Liver (tissue), 8 donors: ENCODE measurements at regions not wholly inside any gene's neighbourhood (a gene's known extent, or its start where the extent isn't known, plus 50 kb on each side); places are given as distances from the start of the nearest gene placed in this dataset.

ENCODE experiments used
- DNase-seq: peaks from one replicate; pipeline ENCODE4 v3.0.0-alpha.2; 2017; ENCODE audit warnings: low spot score
- H3K27ac ChIP-seq, 2 donors: one replicate each; pipeline ENCODE4 v1.7.0; 2013; ENCODE audit warnings: inconsistent platforms in 2 of 2, low read length in 2 of 2, control low read depth in 1 of 2, low read depth in 1 of 2, mild to moderate bottlenecking in 1 of 2
- H3K27me3 ChIP-seq, 4 donors: one replicate each; pipeline versions ENCODE4 v1.6.1 to v1.7.0; 2013; ENCODE audit warnings: low read length in 3 of 4, inconsistent platforms in 1 of 4, mild to moderate bottlenecking in 1 of 4, moderate library complexity in 1 of 4; ENCODE audit not compliant: control insufficient read depth in 4 of 4, insufficient read depth in 4 of 4
- H3K36me3 ChIP-seq, 4 donors: one replicate each; pipeline versions ENCODE4 v1.6.1 to v1.7.0; 2013; ENCODE audit warnings: low read length in 3 of 4, mild to moderate bottlenecking in 3 of 4, low read depth in 1 of 4, moderate library complexity in 1 of 4; ENCODE audit not compliant: control insufficient read depth in 4 of 4, insufficient read depth in 3 of 4
- H3K4me1 ChIP-seq, 4 donors: one replicate each; pipeline versions ENCODE4 v1.6.1 to v1.7.0; 2013; ENCODE audit warnings: low read length in 3 of 4, mild to moderate bottlenecking in 3 of 4, moderate library complexity in 1 of 4; ENCODE audit not compliant: control insufficient read depth in 4 of 4, insufficient read depth in 4 of 4
- H3K4me3 ChIP-seq, 3 donors: one replicate each; pipeline versions ENCODE4 v1.6.1 to v1.7.0; 2013; ENCODE audit warnings: low read length in 3 of 3, control low read depth in 1 of 3, low read depth in 1 of 3, mild to moderate bottlenecking in 1 of 3
- H3K9ac ChIP-seq, 2 donors: one replicate each; pipeline ENCODE4 v1.7.0; 2013; ENCODE audit warnings: low read length in 2 of 2, mild to moderate bottlenecking in 2 of 2, moderate library complexity in 2 of 2, control low read depth in 1 of 2, low read depth in 1 of 2
- H3K9me3 ChIP-seq, 4 donors: one replicate each; pipeline versions ENCODE4 v1.6.1 to v1.7.0; 2013; ENCODE audit warnings: low read length in 3 of 4; ENCODE audit not compliant: control insufficient read depth in 4 of 4
- ATF3 ChIP-seq: IDR thresholded peaks from 2 replicates; pipeline ENCODE4 v1.6.1; 2016; ENCODE audit warnings: antibody characterized with exemption
- CTCF ChIP-seq: fragments of 150-350 bp; IDR thresholded peaks from 2 replicates; pipeline ENCODE4 v1.5.1; 2017; ENCODE audit warnings: improper control_type of control experiment, low read depth, low read length; ENCODE audit not compliant: missing input control
- EGR1 ChIP-seq, 2 donors: IDR thresholded peaks; 2 replicates each; pipeline ENCODE4 v1.6.1; 2016 to 2018; ENCODE audit warnings: antibody characterized with exemption in 2 of 2, low read depth in 2 of 2
- FOXA1 ChIP-seq: IDR thresholded peaks from 2 replicates; pipeline ENCODE4 v1.6.1; 2016; ENCODE audit warnings: antibody characterized with exemption
- FOXA2 ChIP-seq: IDR thresholded peaks from 2 replicates; pipeline ENCODE4 v1.6.1; 2016; ENCODE audit warnings: antibody characterized with exemption
- GABPA ChIP-seq, 2 donors: IDR thresholded peaks in 1 of 2; conservative IDR thresholded peaks in 1 of 2; 2 replicates each; pipeline ENCODE4 v1.6.1; 2016; ENCODE audit warnings: antibody characterized with exemption in 2 of 2, mild to moderate bottlenecking in 1 of 2, moderate library complexity in 1 of 2
- HNF4A ChIP-seq, 2 donors: conservative IDR thresholded peaks; 2 replicates each; pipeline ENCODE4 v1.6.1; 2016; ENCODE audit warnings: antibody characterized with exemption in 2 of 2, mild to moderate bottlenecking in 2 of 2
- HNF4G ChIP-seq: IDR thresholded peaks from 2 replicates; pipeline ENCODE4 v1.6.1; 2016; ENCODE audit warnings: antibody characterized with exemption
- JUND ChIP-seq, 2 donors: IDR thresholded peaks; 2 replicates each; pipeline ENCODE4 v1.6.1; 2016; ENCODE audit warnings: antibody characterized with exemption in 2 of 2
- MAX ChIP-seq: IDR thresholded peaks from 2 replicates; pipeline ENCODE4 v1.6.1; 2016; ENCODE audit warnings: antibody characterized with exemption
- NR2F2 ChIP-seq: IDR thresholded peaks from 2 replicates; pipeline ENCODE4 v1.6.1; 2016; ENCODE audit warnings: antibody characterized with exemption
- RAD21 ChIP-seq, 2 donors: IDR thresholded peaks; 2 replicates each; pipeline ENCODE4 v1.6.1; 2016; ENCODE audit warnings: antibody characterized with exemption in 2 of 2, mild to moderate bottlenecking in 2 of 2
- REST ChIP-seq: IDR thresholded peaks from 2 replicates; pipeline ENCODE4 v1.6.1; 2016; ENCODE audit warnings: antibody characterized with exemption, mild to moderate bottlenecking
- RXRA ChIP-seq, 2 donors: IDR thresholded peaks; 2 replicates each; pipeline ENCODE4 v1.6.1; 2017 to 2018; ENCODE audit warnings: antibody characterized with exemption in 2 of 2, mild to moderate bottlenecking in 1 of 2
- SP1 ChIP-seq: IDR thresholded peaks from 2 replicates; pipeline ENCODE4 v1.6.1; 2018; ENCODE audit warnings: antibody characterized with exemption, mild to moderate bottlenecking
- TAF1 ChIP-seq: conservative IDR thresholded peaks from 2 replicates; pipeline ENCODE4 v1.6.1; 2016; ENCODE audit warnings: antibody characterized with exemption, mild to moderate bottlenecking
- YY1 ChIP-seq: IDR thresholded peaks from 2 replicates; pipeline ENCODE4 v1.6.1; 2016; ENCODE audit warnings: antibody characterized with exemption, mild to moderate bottlenecking
- ZBTB33 ChIP-seq: IDR thresholded peaks from 2 replicates; pipeline ENCODE4 v1.6.1; 2016; ENCODE audit warnings: antibody characterized with exemption
- WGBS: extraction: QIAGEN DNeasy Blood & Tissue Kit; methylation state at CpG from one replicate; pipeline ENCODE4 v1.1.7; 2013; 5-methylcytosine and 5-hydroxymethylcytosine counted together
- donor health status: healthy.
- donor health status: healthy.
- donor health status: healthy.
- donor health status: healthy.
- donor health status: healthy.

GRCh38 chr2:237228281-237228625 lies 142.6 kb downstream of the COPS8 start:
- no peaks in the 10 kb centered on the region for H3K36me3 ChIP-seq
- TF ChIP-seq REST (no peak), RAD21 (IDR thresholded peaks at IDR 0.05) (no peak), EGR1 (IDR thresholded peaks at IDR 0.05; ENCODE audit: low read depth in 2 of 2) (no peak), YY1 (no peak), FOXA1 (no peak), RXRA (IDR thresholded peaks at IDR 0.05) (no peak), HNF4G (no peak), MAX (no peak), TAF1 (no peak), GABPA (IDR thresholded peaks at IDR 0.05 in 1 of 2, conservative IDR thresholded peaks at IDR 0.05 in 1 of 2) (no peak), FOXA2 (no peak), NR2F2 (no peak), ATF3 (no peak), JUND (IDR thresholded peaks at IDR 0.05) (no peak), CTCF (no peak), ZBTB33 (no peak)
- H3K27me3 ChIP-seq, result peaks cover 0 to 3% (median 0%) of the 10 kb centered on the region in 4 donors
- WGBS, result 93% methylated on average over 4 of the region's 4 CpGs
- no peak overlapping the region for H3K27ac ChIP-seq
- no peaks in the 10 kb centered on the region for H3K9me3 ChIP-seq
- no peaks in the 10 kb centered on the region for H3K4me1 ChIP-seq
- no peak overlapping the region for H3K9ac ChIP-seq
- no peak for DNase-seq
- no peak overlapping the region for H3K4me3 ChIP-seq

GRCh38 chr2:237229905-237230304 lies 144.2 kb downstream of the COPS8 start:
- no peaks in the 10 kb centered on the region for H3K36me3 ChIP-seq

More at GRCh38 chr2:237229905-237230304, 144.2 kb downstream of the COPS8 start:
- DNase-seq, result no peak
- TF ChIP-seq HNF4A (conservative IDR thresholded peaks at IDR 0.05) (no peak), FOXA1 (no peak), ATF3 (no peak), HNF4G (no peak), SP1 (no peak), NR2F2 (no peak), REST (no peak), RAD21 (IDR thresholded peaks at IDR 0.05) (no peak), ZBTB33 (no peak)
- Histone ChIP-seq H3K4me1 (peaks cover 0 to 1% (median 0%) of the 10 kb centered on the region in 4 donors), H3K27me3 (peaks cover 0 to 3% (median 0%) of the 10 kb centered on the region in 4 donors), H3K27ac (no peak overlapping the region), H3K9me3 (no peaks in the 10 kb centered on the region), H3K9ac (no peak overlapping the region), H3K4me3 (no peak overlapping the region)
- 90% methylated on average over 2 of the region's 2 CpGs for WGBS
